Right atrium auricular region (tissue), 2 donors: ENCODE measurements at regions not wholly inside any gene's neighbourhood (a gene's known extent, or its start where the extent isn't known, plus 50 kb on each side); places are given as distances from the start of the nearest gene placed in this dataset.
"Not testable (repeated sequence)": the region's sequence is repeated elsewhere in the genome, so short reads cannot be mapped to it uniquely, and the experiment has no call there.

Source experiments
- DNase-seq: peaks from one replicate; pipeline ENCODE4 v3.0.0-alpha.2; 2019; ENCODE audit warnings: low spot score
- H3K27ac ChIP-seq, 2 donors: fragments of 200-600 bp; sonication (generic); 1 replicate in 1 of 2; 2 replicates in 1 of 2; pipeline ENCODE4 v1.5.1; 2016 to 2019
- H3K27me3 ChIP-seq, 2 donors: fragments of 200-600 bp; sonication (generic); one replicate each; pipeline versions ENCODE4 v1.5.1 to v1.6.0; 2017 to 2019
- H3K36me3 ChIP-seq: fragments of 200-600 bp; sonication (generic); one replicate; pipeline ENCODE4 v1.5.1; 2016
- H3K4me1 ChIP-seq, 2 donors: fragments of 200-600 bp; sonication (generic); one replicate each; pipeline versions ENCODE4 v1.5.1 to v1.6.0; 2017 to 2019
- H3K4me3 ChIP-seq, 2 donors: fragments of 200-600 bp; sonication (generic); 1 replicate in 1 of 2; 2 replicates in 1 of 2; pipeline ENCODE4 v1.5.1; 2017 to 2019; ENCODE audit warnings: mild to moderate bottlenecking in 1 of 2, moderate library complexity in 1 of 2
- H3K9me3 ChIP-seq, 2 donors: fragments of 200-600 bp; sonication (generic); one replicate each; pipeline ENCODE4 v1.5.1; 2019
- CTCF ChIP-seq, 2 donors: fragments of 200-600 bp; sonication (generic); IDR thresholded peaks; one replicate each; pipeline ENCODE4 v1.5.1; 2019; ENCODE audit warnings: antibody characterized with exemption in 2 of 2

DNA sequence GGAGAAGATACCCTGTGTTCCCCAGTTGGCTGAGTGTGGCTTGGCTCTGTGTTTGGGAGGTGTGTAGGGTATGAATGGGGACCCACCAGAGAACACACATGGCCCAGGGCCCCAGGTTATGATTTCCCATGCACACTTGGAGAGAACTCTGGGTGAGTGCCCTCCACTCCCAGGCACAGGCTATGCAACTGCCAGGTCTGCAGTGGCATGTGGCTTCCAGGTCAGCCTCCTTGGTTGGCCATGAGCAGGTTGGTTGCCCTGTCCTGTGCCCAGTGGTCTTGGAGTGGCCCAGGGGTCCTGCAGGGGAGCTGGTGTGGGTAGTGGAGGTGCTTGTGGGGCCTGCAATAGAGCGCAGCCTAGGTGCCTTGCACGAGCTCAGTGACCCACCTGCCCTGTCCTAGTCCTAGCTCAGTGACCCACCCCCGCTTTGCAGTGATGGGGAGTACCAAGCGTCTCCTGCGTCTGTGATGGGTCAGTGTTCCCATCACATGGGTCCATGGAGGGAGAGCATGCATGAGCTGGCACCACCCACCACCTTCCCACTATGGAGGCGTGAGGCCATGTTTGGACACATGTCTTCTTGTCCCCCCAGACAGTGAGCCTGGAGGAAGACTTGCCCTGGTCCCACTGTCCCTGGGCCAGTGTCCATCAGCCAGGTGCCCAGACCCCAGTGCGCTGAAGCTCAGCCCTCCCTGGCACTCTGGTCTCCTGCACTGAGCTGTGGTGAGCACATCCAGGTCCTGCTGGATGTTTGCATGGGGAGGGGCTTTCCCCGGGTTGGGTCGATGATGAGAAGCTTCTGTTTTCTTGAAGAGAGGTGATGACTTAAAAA, 217.3 kb downstream of the SNRPN start:
- DNase-seq = peak; percentile 26
- H3K36me3 ChIP-seq = no peaks in the 10 kb centered on the region
- H3K9me3 ChIP-seq = peaks cover 0 to 32% of the 10 kb centered on the region in 2 donors
- H3K27me3 ChIP-seq = no peaks in the 10 kb centered on the region
- no peak for TF ChIP-seq CTCF (IDR thresholded peaks at IDR 0.05)
- no peak overlapping the region for H3K27ac ChIP-seq
- H3K4me3 ChIP-seq = no peak overlapping the region
- H3K4me1 ChIP-seq = no peaks in the 10 kb centered on the region

- TF ChIP-seq CTCF (IDR thresholded peaks at IDR 0.05) = no peak
- no peaks in the 10 kb centered on the region for H3K4me1 ChIP-seq
- peaks cover 0 to 32% of the 10 kb centered on the region in 2 donors for H3K9me3 ChIP-seq
- peak; percentile 26 for DNase-seq
- H3K27me3 ChIP-seq = no peaks in the 10 kb centered on the region
- no peak overlapping the region for H3K4me3 ChIP-seq
- H3K27ac ChIP-seq = no peak overlapping the region
- no peaks in the 10 kb centered on the region for H3K36me3 ChIP-seq
Observed at GRCh38 chr15:25172691-25173090, 217.9 kb downstream of the SNRPN start.

DNA sequence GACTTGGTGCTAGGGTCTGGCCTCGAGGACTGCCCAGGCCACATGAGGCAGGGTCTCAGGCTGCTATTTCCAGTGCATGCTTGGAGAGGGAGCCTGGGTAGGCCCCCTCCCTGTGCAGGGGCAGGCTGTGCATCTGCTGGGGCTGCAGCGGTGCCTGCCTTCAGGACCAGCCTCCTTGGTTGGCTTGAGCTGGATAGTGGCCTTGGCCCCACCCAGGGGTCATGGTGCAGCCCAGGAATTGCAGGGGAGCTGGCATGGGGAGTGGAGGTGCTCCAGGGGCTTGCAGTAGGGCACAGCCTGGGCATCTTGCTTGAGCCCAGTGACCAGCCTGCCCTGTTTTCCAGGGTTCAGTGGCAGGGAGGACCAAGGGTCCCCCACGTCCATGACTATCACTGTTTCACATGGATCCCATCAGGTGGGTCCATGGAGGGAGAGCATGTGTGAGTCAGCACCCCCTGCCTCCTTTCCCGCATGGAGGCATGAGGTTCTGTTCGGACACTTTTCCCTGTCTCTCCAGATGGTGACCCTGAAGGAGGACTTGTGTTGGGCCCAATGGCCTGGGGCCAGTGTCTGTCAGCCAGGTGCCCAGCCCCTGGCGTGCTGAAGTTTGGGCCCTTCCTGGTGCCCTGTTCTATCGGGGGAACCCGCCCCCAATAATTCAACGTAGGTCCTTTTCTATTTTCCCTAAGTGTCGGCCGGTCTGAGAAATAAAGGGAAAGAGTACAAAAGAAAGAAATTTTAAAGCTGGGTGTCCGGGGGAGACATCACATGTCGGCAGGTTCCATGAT, 218.6 kb downstream of the SNRPN start:
- Histone ChIP-seq H3K9me3 (peaks cover 0 to 32% of the 10 kb centered on the region in 2 donors), H3K4me3 (no peak overlapping the region), H3K4me1 (no peaks in the 10 kb centered on the region), H3K36me3 (no peaks in the 10 kb centered on the region), H3K27ac (no peak overlapping the region), H3K27me3 (no peaks in the 10 kb centered on the region)
- DNase-seq = peak; percentile 36
- no peak for TF ChIP-seq CTCF (IDR thresholded peaks at IDR 0.05)

DNA sequence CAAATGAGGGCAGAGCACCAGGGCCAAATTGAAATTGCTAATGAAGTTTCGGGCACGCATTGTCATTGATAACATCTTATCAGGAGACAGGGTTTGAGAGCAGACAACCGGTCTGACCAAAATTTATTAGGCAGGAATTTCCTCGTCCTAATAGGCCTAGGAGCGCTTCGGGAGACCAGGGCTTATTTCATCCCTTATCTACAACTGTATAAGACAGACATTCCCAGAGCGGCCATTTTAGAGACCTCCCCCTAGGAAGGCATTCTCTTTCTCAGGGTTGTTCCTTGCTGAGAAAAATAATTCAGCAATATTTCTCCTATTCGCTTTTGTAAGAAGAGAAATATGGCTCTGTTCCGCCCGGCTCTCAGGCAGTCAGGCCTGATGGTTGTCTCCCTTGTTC, 219.4 kb downstream of the SNRPN start:
- not testable (repeated sequence) for H3K27ac ChIP-seq, H3K4me1 ChIP-seq, DNase-seq, H3K4me3 ChIP-seq, H3K36me3 ChIP-seq, H3K27me3 ChIP-seq
- peaks cover 0 to 32% of the 10 kb centered on the region in 2 donors for H3K9me3 ChIP-seq

GRCh38 chr15:25175033-25175788, 220.4 kb downstream of the SNRPN start:
- no peaks in the 10 kb centered on the region for H3K27me3 ChIP-seq
- DNase-seq = peak; percentile 32
- peaks cover 0 to 28% of the 10 kb centered on the region in 2 donors for H3K9me3 ChIP-seq
- no peaks in the 10 kb centered on the region for H3K36me3 ChIP-seq
- no peaks in the 10 kb centered on the region for H3K4me1 ChIP-seq
- H3K27ac ChIP-seq = no peak overlapping the region
- H3K4me3 ChIP-seq = no peak overlapping the region
- no peak for TF ChIP-seq CTCF (IDR thresholded peaks at IDR 0.05)
